HG02763 (cell line): ENCODE measurements at regions not wholly inside any gene's neighbourhood (a gene's known extent, or its start where the extent isn't known, plus 50 kb on each side); places are given as distances from the start of the nearest gene placed in this dataset.

Experiments
- ATAC-seq: cut with Tn5 transposase; IDR thresholded peaks from one replicate; pipeline ENCODE4 v1.9.1; 2021; ENCODE audit warnings: mild to moderate bottlenecking, moderate library complexity; ENCODE audit not compliant: unreplicated experiment

- ATAC-seq, result no peak
Measured at GRCh38 chr3:804211-804610, 288.6 kb upstream of the CNTN6 start.

GRCh38 chr3:805326-805725, 287.5 kb upstream of the CNTN6 start:
- no peak for ATAC-seq

- no peak for ATAC-seq
Measured at GRCh38 chr3:806006-806405, 286.8 kb upstream of the CNTN6 start.

- no peak for ATAC-seq
Measured at GRCh38 chr3:816605-817004, 276.2 kb upstream of the CNTN6 start.

GRCh38 chr3:834679-835078, 258.1 kb upstream of the CNTN6 start:
- ATAC-seq, result no peak

- ATAC-seq, result no peak
Measured at GRCh38 chr3:835096-835495, 257.7 kb upstream of the CNTN6 start.

GRCh38 chr3:839981-840380, 252.8 kb upstream of the CNTN6 start:
- no peak for ATAC-seq

- ATAC-seq, result no peak
Measured at GRCh38 chr3:851098-851790, 241.6 kb upstream of the CNTN6 start.

- no peak for ATAC-seq
Measured at GRCh38 chr3:852033-852432, 240.8 kb upstream of the CNTN6 start.

- ATAC-seq, result no peak
Measured at GRCh38 chr3:853489-853888, 239.3 kb upstream of the CNTN6 start.

GRCh38 chr3:859135-859534, 233.7 kb upstream of the CNTN6 start:
- ATAC-seq, result no peak

- ATAC-seq, result no peak
Measured at GRCh38 chr3:861721-862120, 231.1 kb upstream of the CNTN6 start.

GRCh38 chr3:869269-869668, 223.6 kb upstream of the CNTN6 start:
- no peak for ATAC-seq

GRCh38 chr3:869734-870133, 223.1 kb upstream of the CNTN6 start:
- ATAC-seq, result no peak

- ATAC-seq, result no peak
Measured at GRCh38 chr3:871651-872050, 221.2 kb upstream of the CNTN6 start.

GRCh38 chr3:877001-877400, 215.8 kb upstream of the CNTN6 start:
- no peak for ATAC-seq

GRCh38 chr3:878746-879145, 214.1 kb upstream of the CNTN6 start:
- no peak for ATAC-seq

GRCh38 chr3:880371-880770, 212.5 kb upstream of the CNTN6 start:
- no peak for ATAC-seq

GRCh38 chr3:882533-882932, 210.3 kb upstream of the CNTN6 start:
- no peak for ATAC-seq

- peak; percentile 67 for ATAC-seq
Measured at GRCh38 chr3:901953-902778, 190.7 kb upstream of the CNTN6 start.

GRCh38 chr3:905217-905616, 187.6 kb upstream of the CNTN6 start:
- no peak for ATAC-seq

GRCh38 chr3:906739-907138, 186.1 kb upstream of the CNTN6 start:
- ATAC-seq, result no peak
